ENCODE measurements at regions not wholly inside any gene's neighbourhood (a gene's known extent, or its start where the extent isn't known, plus 50 kb on each side); places are given as distances from the start of the nearest gene placed in this dataset.
"Not testable (repeated sequence)": the region's sequence is repeated elsewhere in the genome, so short reads cannot be mapped to it uniquely, and the experiment has no call there.

GRCh38 chr10:61040399-61041016 lies 96.5 kb upstream of the RHOBTB1 start:
- DNase-seq: no peak

GRCh38 chr10:61039868-61040267 lies 95.9 kb upstream of the RHOBTB1 start:
- no peak for DNase-seq

GRCh38 chr10:61037261-61037830 lies 93.4 kb upstream of the RHOBTB1 start:
- DNase-seq: not testable (repeated sequence)

- DNase-seq: not testable (repeated sequence)
These were observed 92.2 kb upstream of the RHOBTB1 start for GRCh38 chr10:61036148-61036547.

- no peak for DNase-seq
These were observed 87.4 kb upstream of the RHOBTB1 start for GRCh38 chr10:61031341-61031740.

GRCh38 chr10:61029411-61029810 lies 85.4 kb upstream of the RHOBTB1 start:
- DNase-seq: peak; percentile 13

DNA sequence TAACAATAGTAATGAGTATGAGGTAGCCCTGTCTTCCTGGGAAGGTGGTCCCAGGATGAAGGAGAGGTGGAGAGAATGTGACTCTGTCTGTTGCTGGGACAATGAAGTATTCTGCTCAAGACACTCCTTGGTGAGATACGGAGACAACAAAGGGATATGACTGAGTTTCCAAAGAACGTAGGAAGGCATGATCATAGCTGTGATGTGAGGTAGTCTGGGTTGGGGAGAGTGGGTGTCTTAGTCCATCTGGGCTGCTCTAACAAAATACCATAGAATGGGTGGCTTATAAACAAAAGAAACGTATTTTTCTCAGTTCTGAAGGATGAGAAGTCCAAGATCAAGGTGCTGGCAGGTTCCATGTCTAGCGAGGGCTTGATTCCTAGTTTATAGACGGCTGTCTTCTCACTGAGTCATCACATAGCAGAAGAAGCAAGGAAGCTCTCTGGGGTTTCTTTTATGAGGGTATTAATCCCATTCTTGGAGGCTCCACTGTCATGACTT lies 84.9 kb upstream of the RHOBTB1 start:
- DNase-seq: peak; percentile 90

DNA sequence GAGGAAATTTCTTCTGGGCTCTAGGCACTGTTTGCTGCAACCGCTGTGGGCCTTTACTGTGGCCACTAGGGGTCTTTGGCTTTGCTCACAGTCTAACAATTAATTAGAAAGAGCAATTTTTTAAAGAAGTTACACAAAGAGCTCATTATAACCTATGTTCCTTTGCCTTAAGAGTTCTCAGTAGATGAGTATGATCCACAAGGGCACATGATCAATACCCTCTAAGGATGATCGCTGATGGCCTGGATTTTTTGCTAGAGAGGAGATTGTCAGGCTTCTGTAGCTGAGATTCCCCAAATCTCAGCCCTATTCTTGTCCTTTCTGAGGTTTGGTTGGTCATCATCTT lies 80.8 kb upstream of the RHOBTB1 start:
- peak; percentile 54 for DNase-seq

GRCh38 chr10:61024151-61024855 lies 80.3 kb upstream of the RHOBTB1 start:
- peak; percentile 17 for DNase-seq

DNA sequence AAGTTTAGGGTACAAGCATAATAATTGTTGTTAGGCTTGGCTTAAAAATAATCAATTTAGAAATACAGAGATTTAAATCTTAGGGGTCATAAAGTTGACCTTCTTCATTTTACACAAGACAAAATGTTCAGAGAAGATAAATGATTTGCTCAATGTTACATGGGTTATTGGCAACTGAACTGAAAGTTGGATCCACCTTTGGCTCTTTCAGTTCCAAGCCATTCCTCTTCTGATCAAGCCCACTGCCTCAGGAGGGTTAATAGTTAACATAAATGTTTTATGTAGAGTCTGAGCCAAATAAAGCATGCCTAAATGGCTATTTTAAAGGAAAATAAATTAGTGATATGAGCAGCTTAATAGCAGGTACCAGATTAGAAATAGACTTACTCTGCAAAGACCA lies 79.1 kb upstream of the RHOBTB1 start:
- no peak for DNase-seq

DNA sequence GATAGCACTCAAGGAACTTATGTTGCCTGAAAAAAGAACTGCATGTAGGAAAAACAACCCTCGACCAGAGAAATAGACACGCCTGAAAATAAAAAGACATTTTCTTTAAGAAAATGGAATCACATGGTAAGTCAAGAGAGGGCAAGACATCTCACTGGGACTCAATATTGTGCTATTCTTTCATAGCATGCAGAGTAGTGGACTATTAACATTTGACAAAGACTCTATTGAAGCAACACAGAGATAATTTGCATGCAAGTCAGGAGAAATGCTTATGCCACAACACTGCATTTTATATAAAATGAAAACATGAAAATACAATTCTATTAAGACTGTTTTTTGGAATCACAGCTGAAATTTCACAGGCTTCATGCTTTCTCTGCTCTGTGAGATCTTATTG lies 77.9 kb upstream of the RHOBTB1 start:
- DNase-seq: no peak

GRCh38 chr10:61020420-61021158 lies 76.6 kb upstream of the RHOBTB1 start:
- no peak for DNase-seq

- DNase-seq: no peak
These were observed 74.2 kb upstream of the RHOBTB1 start for GRCh38 chr10:61018146-61018545.

- DNase-seq: peak; percentile 57
These were observed 72.6 kb upstream of the RHOBTB1 start for GRCh38 chr10:61016630-61017029.

DNA sequence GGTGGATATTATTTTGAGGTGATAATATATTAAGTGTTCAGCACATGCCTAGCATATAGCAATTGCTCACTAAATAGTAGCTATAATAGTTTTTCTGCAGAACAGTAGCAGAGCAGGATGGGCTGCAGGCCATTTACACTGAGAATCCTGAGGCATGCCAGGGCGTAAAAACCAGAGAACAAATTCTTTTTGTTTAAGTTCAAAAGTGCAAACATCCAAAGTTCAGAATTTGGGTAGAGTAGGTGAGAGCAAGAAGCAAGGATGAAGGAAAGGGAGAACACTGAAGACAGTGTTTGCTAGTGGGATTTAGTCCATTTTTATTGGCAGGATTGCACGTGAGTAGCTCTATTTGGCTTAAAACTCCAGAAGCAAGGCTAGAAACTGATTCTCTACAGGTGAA lies 72.0 kb upstream of the RHOBTB1 start:
- DNase-seq: no peak

- DNase-seq: no peak
These were observed 66.9 kb upstream of the RHOBTB1 start for GRCh38 chr10:61010863-61011262.

DNA sequence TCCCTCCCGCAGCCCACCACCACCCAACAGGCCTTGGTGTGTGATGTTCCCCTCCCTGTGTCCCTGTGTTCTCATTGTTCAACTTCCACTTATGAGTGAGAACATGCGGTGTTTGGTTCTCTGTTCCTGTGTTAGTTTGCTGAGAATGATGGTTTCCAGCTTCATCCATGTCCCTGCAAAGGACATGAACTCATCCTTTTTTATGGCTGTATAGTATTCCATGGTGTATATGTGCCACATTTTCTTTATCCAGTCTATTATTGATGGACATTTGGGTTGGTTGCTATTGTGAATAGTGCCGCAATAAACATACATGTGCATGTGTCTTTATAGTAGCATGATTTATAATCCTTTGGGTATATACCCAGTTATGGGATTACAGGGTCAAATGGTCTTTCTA lies 59.1 kb upstream of the RHOBTB1 start:
- DNase-seq: not testable (repeated sequence)

DNA sequence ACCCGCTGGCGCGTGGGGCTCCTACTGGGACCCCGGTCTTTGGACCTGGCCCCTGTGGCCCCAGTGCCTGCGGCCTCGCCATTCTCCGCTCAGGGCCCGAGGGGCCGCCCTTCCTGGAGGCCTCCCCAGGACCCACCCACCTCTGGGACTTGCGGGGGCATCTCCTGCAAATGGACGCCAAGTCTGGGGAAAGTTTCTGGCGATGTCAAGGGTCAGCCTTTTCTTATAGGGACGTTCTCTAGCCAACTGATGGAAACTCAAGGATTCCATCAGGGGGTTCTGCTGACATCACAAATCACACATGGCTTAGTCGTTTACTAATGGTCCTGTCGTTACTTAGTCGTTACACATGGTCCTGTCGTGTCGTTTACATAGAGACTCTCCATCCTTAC lies 57.7 kb upstream of the RHOBTB1 start:
- DNase-seq: no peak

- DNase-seq: peak; percentile 15
These were observed 57.1 kb upstream of the RHOBTB1 start for GRCh38 chr10:61000769-61001730.

- no peak for DNase-seq
These were observed 54.9 kb upstream of the RHOBTB1 start for GRCh38 chr10:60998932-60999331.

GRCh38 chr10:60994128-60994527 lies 50.1 kb upstream of the RHOBTB1 start:
- no peak for DNase-seq

Data from fibroblast of skin of back (primary cell).